ENCODE measurements at regions not wholly inside any gene's neighbourhood (a gene's known extent, or its start where the extent isn't known, plus 50 kb on each side); places are given as distances from the start of the nearest gene placed in this dataset.

DNA sequence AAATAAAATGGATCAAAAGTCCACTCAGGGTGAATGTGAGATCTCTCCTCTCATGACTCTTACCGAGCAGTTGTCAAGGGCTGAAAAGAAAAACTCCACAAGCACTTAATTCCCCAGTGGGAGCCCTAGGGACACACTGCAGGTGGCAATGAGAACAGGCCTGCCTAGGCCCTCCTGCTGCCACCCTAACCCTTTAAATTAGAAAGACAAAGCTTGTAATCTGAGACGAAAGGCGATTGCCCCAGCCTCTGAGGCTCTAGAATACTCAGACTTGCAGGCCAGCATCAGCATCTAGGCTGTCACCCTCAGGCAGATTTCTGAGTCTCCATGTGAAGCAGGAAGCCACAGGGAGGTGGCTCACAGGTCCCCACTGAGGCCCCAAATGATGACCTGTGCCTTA lies 457.0 kb upstream of the MYT1L start:
- TF ChIP-seq EZH2phosphoT487 (IDR thresholded peaks at IDR 0.05; ENCODE audit: low read length) (no peak), EZH2 (optimal IDR thresholded peaks at IDR 0.05; ENCODE audit: low read depth, low read length) (no peak)
- TF ChIP-seq, protein P1, sequence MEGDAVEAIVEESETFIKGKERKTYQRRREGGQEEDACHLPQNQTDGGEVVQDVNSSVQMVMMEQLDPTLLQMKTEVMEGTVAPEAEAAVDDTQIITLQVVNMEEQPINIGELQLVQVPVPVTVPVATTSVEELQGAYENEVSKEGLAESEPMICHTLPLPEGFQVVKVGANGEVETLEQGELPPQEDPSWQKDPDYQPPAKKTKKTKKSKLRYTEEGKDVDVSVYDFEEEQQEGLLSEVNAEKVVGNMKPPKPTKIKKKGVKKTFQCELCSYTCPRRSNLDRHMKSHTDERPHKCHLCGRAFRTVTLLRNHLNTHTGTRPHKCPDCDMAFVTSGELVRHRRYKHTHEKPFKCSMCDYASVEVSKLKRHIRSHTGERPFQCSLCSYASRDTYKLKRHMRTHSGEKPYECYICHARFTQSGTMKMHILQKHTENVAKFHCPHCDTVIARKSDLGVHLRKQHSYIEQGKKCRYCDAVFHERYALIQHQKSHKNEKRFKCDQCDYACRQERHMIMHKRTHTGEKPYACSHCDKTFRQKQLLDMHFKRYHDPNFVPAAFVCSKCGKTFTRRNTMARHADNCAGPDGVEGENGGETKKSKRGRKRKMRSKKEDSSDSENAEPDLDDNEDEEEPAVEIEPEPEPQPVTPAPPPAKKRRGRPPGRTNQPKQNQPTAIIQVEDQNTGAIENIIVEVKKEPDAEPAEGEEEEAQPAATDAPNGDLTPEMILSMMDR (IDR thresholded peaks at IDR 0.05; ENCODE audit: low read length): no peak
- H3K9me3 ChIP-seq (replicated peaks; ENCODE audit: insufficient read depth, low read length): no peaks in the 10 kb centered on the region
- no peak overlapping the region for H3K9ac ChIP-seq (ENCODE audit: low read length)
- no peaks in the 10 kb centered on the region for H3K27me3 ChIP-seq (replicated peaks; ENCODE audit: insufficient read depth, low read length)
- no peaks in the 10 kb centered on the region for H3K9me2 ChIP-seq (replicated peaks; ENCODE audit: insufficient read depth, low read length)
- no peaks in the 10 kb centered on the region for H3F3A ChIP-seq (ENCODE audit: insufficient read depth, low read length)
- no peaks in the 10 kb centered on the region for H3K36me3 ChIP-seq (replicated peaks; ENCODE audit: insufficient read depth, low read length)
- H2AFZ ChIP-seq (ENCODE audit: low read length): no peak overlapping the region
- no peak for DNase-seq
- H3K4me1 ChIP-seq (ENCODE audit: low read length): no peaks in the 10 kb centered on the region
- no peaks in the 10 kb centered on the region for H3K79me2 ChIP-seq (ENCODE audit: low read length)
- H4K20me1 ChIP-seq (ENCODE audit: insufficient read depth, low read length): no peaks in the 10 kb centered on the region
- H3K4me2 ChIP-seq (ENCODE audit: low read depth, low read length): no peak overlapping the region
- no peak overlapping the region for H3K27ac ChIP-seq (ENCODE audit: low read length)
- H3K4me3 ChIP-seq (ENCODE audit: low read length): no peak overlapping the region

DNA sequence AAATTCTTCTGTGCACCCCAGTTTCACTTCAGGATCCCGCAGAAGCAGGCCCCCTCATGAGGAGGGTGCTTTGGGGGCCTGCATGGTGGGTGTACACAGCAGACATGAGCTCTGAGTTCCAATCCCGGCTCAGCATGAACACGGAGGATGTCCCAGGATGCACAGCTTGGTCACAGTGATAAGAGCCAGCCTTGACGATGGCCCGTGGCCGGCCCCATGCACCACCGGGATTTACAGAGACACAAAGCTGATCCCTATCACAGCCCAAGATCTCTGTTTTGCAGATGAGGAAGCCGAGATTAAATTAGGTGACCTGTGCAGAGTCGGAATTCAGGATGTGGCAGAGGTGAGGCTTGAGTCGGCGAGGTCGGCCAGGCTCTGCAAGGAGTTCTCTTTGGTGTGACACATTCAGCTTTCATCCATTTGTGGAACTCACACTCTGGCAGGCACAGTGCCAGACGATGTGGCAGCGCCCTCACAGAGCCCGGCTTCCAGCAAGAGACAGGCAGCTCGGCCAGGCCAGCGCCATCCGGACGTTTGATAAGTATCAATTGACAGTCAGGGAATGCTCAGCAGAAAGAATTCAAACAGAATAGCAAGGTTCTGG lies 456.3 kb upstream of the MYT1L start:
- no peak overlapping the region for H3K4me2 ChIP-seq (ENCODE audit: low read depth, low read length)
- H3K36me3 ChIP-seq (replicated peaks; ENCODE audit: insufficient read depth, low read length): no peaks in the 10 kb centered on the region
- no peaks in the 10 kb centered on the region for H3K9me3 ChIP-seq (replicated peaks; ENCODE audit: insufficient read depth, low read length)
- DNase-seq: no peak
- H4K20me1 ChIP-seq (ENCODE audit: insufficient read depth, low read length): no peaks in the 10 kb centered on the region
- no peaks in the 10 kb centered on the region for H3K4me1 ChIP-seq (ENCODE audit: low read length)
- H3K9ac ChIP-seq (ENCODE audit: low read length): no peak overlapping the region
- no peaks in the 10 kb centered on the region for H3F3A ChIP-seq (ENCODE audit: insufficient read depth, low read length)
- no peak overlapping the region for H3K4me3 ChIP-seq (ENCODE audit: low read length)
- H3K9me2 ChIP-seq (replicated peaks; ENCODE audit: insufficient read depth, low read length): no peaks in the 10 kb centered on the region
- no peaks in the 10 kb centered on the region for H3K27me3 ChIP-seq (replicated peaks; ENCODE audit: insufficient read depth, low read length)
- H2AFZ ChIP-seq (ENCODE audit: low read length): no peak overlapping the region
- TF ChIP-seq, protein P1 (IDR thresholded peaks at IDR 0.05; ENCODE audit: low read length): no peak
- TF ChIP-seq EZH2 (optimal IDR thresholded peaks at IDR 0.05; ENCODE audit: low read depth, low read length) (no peak), EZH2phosphoT487 (IDR thresholded peaks at IDR 0.05; ENCODE audit: low read length) (no peak)
- no peak overlapping the region for H3K27ac ChIP-seq (ENCODE audit: low read length)
- H3K79me2 ChIP-seq (ENCODE audit: low read length): no peaks in the 10 kb centered on the region

DNA sequence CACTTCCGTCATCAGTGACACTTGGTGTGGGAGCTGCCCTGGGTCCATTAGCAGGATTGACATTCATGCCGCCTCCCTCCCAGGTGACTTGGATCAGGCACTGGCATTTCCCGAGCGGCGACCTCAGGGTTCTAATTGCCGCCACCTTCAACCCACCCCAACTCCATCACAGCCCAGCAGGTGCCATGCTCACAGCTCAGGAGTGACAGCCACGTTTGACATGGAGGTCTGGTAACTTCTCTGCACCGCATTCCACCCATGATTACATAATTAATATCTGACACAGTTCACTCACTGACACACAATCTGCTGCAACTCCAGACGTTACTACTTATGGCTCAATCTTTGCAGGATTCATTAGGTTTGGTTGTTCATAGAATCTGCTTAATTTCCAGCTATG lies 450.9 kb upstream of the MYT1L start:
- Histone ChIP-seq H3K9me2 (replicated peaks; ENCODE audit: insufficient read depth, low read length) (no peaks in the 10 kb centered on the region), H3K9me3 (replicated peaks; ENCODE audit: insufficient read depth, low read length) (no peaks in the 10 kb centered on the region), H3K36me3 (replicated peaks; ENCODE audit: insufficient read depth, low read length) (no peaks in the 10 kb centered on the region), H3K27me3 (replicated peaks; ENCODE audit: insufficient read depth, low read length) (no peaks in the 10 kb centered on the region), H3K4me3 (ENCODE audit: low read length) (no peak overlapping the region), H3K79me2 (ENCODE audit: low read length) (no peaks in the 10 kb centered on the region), H3K4me1 (ENCODE audit: low read length) (no peaks in the 10 kb centered on the region), H4K20me1 (ENCODE audit: insufficient read depth, low read length) (no peaks in the 10 kb centered on the region), H3F3A (ENCODE audit: insufficient read depth, low read length) (no peaks in the 10 kb centered on the region), H3K4me2 (ENCODE audit: low read depth, low read length) (no peak overlapping the region), H3K9ac (ENCODE audit: low read length) (no peak overlapping the region), H2AFZ (ENCODE audit: low read length) (no peak overlapping the region), H3K27ac (ENCODE audit: low read length) (no peak overlapping the region)
- no peak for TF ChIP-seq EZH2phosphoT487 (IDR thresholded peaks at IDR 0.05; ENCODE audit: low read length)
- TF ChIP-seq, protein P1 (IDR thresholded peaks at IDR 0.05; ENCODE audit: low read length): no peak
- TF ChIP-seq EZH2 (optimal IDR thresholded peaks at IDR 0.05; ENCODE audit: low read depth, low read length): no peak
- DNase-seq: no peak

All from MM.1S (cell line).